Inflammatory macrophage treated with lipopolysaccharide for 4 hours (primary cell): ENCODE measurements at regions not wholly inside any gene's neighbourhood (a gene's known extent, or its start where the extent isn't known, plus 50 kb on each side); places are given as distances from the start of the nearest gene placed in this dataset.
"Not testable (repeated sequence)": the region's sequence is repeated elsewhere in the genome, so short reads cannot be mapped to it uniquely, and the experiment has no call there.

Experiments used
- DNase-seq: peaks from one replicate; pipeline ENCODE4 v3.0.0-alpha.2; 2020

DNA sequence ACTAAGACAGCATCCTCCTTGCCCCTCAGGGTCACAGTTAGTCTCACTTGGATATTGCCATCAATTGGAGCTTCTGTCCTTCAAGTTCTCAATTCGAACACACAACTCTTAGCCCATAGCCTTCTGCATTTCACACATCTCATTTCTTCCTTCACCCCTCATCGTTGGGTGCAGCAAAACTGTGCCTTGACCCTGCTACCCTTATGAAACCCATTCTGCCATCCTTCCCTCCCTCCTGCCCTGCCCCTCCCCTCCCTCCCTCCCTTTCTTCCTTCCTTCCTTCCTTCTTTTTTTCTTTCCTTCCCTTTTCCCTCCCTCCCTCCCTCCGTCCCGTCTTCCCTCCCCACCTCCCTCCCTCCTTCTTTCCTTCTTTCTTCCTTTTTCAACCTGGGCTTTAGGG is 80.7 kb upstream of the CYRIA start:
- no peak for DNase-seq

DNA sequence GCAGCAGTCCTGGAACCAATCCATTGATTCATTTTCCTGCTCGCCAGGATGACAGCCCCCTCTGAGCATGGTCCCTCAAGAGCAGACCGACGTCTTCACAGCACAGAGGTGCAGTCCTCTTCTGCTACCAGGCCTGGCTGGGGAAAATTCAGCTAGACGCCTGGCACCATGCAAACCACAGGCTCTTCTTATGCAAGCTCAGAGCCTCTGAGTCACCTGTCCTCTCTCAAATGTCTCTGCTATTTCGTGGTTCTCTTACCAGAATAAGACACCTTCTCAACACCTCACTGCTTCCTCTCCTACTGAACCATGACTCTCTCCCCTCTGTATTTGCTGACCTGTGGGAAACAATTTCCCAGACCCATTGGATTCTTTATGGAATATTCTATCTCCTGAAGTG is 79.8 kb upstream of the CYRIA start:
- no peak for DNase-seq

- no peak for DNase-seq
Observed at GRCh38 chr2:16744521-16744920, 78.9 kb upstream of the CYRIA start.

GRCh38 chr2:16742026-16742425 is 76.4 kb upstream of the CYRIA start:
- DNase-seq: no peak

- no peak for DNase-seq
Observed at GRCh38 chr2:16741498-16741897, 75.9 kb upstream of the CYRIA start.

DNA sequence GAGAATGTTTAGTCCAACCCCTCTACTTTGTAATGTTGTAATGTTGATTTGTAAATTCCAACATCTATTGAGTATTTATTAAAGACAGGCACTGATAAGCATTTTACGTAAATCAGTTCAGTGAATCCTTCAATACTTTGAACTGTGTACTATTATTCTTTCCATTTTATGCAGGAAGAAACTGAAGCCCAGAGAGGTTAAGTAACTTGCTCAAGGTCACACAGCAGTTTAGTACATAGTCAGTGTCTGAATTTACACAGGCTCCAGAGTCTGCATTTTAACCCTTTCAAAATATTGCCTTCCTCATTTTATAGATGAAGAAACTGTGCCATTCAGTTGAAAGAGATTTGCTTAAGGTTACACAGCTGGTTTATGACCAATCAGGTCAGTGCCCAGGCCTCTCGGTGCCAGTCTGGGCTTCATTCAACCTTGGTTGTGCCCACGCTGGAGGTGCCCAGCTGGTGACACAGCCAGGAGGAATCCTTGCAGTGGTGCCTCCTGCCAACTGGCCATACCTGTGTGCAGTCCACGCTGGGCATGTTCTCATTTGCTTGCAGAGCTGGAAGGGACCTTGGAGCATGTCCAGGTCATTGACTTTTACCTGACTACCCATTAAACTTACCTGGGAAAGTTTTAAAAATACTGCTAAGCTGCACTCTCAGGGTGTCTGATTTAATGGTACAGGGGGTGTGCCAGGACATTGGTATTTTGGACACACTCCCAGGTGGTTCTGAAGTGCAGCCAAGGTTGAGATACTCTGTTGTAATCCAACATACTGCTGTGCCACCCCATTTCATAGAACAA is 74.3 kb upstream of the CYRIA start:
- no peak for DNase-seq

DNA sequence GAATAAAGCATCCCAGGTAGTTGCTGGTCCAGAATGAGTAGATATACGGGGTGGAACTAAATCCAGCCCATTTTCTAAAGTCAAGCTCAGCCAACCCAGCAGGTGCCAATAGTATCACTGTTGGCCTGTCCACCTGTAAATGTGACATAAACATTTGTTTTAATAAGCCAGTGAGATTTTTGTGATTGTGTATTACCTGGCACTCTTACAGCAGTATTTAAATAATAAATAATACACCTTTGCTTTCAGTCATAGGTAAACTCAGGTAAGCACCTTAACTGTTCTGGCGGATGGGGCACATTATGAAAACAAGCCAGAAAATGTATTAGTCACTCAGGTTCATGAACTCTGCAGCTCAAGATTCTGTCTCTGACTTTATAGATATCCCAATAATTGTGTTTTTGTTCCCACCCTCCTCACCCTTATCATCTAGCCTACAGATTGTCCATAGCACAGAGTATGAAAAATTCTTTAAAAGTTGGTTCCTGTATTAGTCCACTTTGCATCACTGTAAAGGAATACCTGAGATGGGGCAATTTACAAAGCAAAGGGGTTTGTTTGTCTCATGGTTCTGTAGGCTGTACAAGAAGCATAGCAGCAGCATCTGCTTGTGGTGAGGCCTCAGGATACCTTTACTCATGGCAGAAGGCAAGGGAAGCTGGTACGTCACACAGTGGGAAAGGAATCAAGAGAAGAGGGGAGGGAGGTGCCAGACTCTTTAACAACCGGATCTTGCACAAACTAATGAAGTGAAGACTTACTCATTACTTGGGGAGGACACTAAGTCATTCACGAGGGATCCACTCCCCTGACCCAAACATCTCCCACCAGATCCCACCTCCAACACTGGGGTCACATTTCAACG is 73.0 kb upstream of the CYRIA start:
- DNase-seq: no peak

GRCh38 chr2:16737812-16738211 is 72.2 kb upstream of the CYRIA start:
- DNase-seq: no peak

GRCh38 chr2:16736633-16737032 is 71.0 kb upstream of the CYRIA start:
- DNase-seq: no peak

DNA sequence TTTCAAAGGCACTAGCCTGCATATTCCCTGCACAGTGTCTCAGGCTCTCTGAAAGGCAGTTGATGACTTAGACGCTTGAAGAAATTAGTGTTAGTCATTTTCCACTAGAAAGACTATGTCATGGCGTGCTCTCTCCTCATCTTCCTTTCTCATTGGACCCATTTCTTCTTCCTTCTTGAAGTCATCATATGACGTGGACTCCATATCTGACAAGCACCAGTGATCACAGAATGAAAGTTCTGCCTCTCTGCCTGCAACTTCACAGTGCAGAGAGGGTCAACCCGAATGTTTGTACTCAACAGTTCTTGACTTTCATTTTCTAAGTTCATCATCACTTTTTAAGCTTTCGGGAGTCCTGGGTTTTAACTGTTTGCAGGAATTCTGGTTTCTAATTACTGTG is 63.7 kb upstream of the CYRIA start:
- DNase-seq: peak; percentile 18

DNA sequence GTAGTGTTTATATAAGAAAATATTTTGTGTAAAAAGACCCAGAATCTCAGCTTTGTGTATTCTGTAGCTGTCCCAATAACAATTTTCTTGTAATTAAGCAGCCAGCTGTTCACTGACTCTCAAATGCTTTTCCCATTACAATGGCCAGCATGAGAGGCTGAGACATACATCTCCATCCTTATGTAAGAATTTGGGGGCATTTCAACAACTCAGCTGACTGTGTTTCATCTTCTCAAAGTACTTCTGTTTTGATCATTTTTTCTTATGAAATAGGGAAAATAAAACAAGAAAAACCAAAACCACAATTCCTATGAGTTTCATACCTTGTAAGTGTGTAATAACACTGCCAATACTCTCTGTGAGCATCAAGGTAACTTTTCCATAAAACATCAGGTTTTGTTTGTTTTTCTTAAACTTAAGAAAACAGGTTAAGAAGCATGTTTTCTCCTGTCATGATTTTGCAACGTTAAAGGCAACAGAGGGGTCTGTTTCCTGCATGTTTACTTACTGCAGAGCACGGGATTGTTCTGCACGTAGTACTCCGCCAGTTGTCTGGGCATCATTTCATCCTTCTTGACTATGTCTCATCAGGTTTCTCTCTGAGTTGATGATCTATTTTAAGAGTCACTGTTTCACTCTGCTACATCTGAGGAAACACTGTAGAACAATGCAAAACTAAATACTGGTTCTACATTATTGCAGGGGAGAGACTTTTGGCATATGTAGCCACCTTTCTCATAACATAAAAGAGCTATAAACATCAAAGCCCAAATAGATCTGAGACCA is 62.9 kb upstream of the CYRIA start:
- peak; percentile 93 for DNase-seq

DNA sequence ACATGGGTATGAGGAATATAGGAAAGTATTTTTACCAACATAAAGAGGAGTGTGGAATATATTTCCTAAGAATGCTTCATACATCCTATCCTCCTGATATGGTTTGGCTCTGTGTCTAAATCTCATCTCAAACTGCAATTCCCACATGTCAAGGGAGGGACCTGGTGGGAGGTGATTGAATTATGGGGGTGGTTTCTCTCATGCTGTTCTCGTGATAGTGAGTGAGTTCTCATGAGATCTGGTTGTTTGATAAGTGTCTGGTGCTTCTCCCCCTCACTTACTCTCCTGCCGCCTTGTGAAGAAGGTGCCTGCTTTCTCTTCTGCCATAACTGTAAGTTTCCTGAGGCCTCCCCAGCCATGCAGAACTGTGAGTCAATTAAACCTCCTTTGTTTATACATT is 62.2 kb upstream of the CYRIA start:
- peak; percentile 13 for DNase-seq

GRCh38 chr2:16727256-16727655 is 61.6 kb upstream of the CYRIA start:
- DNase-seq: peak; percentile 59

- peak; percentile 55 for DNase-seq
Observed at GRCh38 chr2:16726577-16726976, 60.9 kb upstream of the CYRIA start.

DNA sequence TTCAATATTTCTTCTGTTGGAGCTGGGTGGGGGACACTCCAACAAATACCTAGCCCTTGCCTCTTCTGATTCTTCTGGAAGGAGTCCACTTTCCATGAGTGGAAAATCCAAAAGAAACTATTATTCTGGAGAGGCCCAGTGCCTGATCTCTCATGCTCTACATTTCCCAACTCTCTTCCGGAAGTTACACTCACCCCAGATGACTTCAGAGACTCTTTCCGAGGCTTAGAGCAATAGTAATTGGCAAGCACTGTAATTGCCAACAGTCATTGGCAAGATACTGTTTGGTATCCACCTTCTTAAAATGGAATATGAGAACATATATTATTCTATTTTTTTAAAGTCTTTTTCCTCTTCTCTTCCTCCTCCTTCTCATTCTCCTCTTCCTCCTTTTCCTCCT is 60.5 kb upstream of the CYRIA start:
- peak; percentile 23 for DNase-seq

DNA sequence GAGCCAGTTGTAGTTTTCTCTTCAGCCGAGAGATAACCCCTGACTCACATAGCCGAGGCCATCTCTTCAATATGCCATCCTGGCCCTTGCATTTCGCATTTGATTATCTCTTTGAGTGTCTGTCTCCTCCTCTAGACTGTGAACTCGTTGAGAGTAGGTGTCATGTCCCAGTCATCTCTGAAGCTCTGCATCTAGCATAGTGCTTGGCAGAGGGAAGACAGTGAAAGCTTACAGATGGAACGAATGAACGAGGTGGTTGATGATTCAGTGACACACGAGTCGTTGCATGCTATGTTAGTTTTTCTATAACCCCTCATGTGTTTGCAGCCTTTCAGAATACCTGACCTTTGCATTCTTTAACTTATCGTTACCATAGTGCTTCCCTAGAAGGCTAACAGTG is 59.9 kb upstream of the CYRIA start:
- no peak for DNase-seq

- DNase-seq: no peak
Observed at GRCh38 chr2:16722677-16723076, 57.0 kb upstream of the CYRIA start.

DNA sequence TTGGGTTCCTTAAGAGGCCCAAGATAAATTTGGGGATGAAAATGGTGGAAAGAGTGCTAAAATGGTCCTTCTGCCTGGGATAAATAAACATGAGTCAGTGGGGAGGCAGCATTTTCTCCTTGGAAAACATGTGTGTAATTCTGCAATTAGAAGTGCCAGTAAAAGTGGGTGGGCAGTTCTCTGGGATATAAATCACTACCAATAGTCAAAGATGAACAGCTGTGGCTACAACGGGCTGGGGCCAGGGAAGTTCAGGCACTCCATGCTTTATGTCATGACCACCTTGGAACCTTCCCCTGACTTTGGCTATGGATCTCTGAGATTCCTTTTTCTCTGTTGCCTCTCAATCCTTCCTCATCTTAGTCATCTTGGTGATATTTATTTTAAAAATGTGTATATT is 56.5 kb upstream of the CYRIA start:
- no peak for DNase-seq

GRCh38 chr2:16721529-16721928 is 55.9 kb upstream of the CYRIA start:
- DNase-seq: not testable (repeated sequence)

GRCh38 chr2:16720737-16721136 is 55.1 kb upstream of the CYRIA start:
- DNase-seq: not testable (repeated sequence)

- no peak for DNase-seq
Observed at GRCh38 chr2:16719485-16719808, 53.8 kb upstream of the CYRIA start.

GRCh38 chr2:16718576-16719484 is 53.2 kb upstream of the CYRIA start:
- DNase-seq: peak; percentile 67
